H1 (cell line): ENCODE measurements at regions not wholly inside any gene's neighbourhood (a gene's known extent, or its start where the extent isn't known, plus 50 kb on each side); places are given as distances from the start of the nearest gene placed in this dataset.

Experiments
- CHD1 ChIP-seq: IDR thresholded peaks from 2 replicates; pipeline ENCODE4 v1.6.1; 2012; ENCODE audit warnings: low read depth, low read length, improper control_type of control experiment
- JUND ChIP-seq: IDR thresholded peaks from 2 replicates; pipeline ENCODE4 v1.6.1; 2011; ENCODE audit warnings: mild to moderate bottlenecking, improper control_type of control experiment, low read length
- SIN3A ChIP-seq, 2 experiments: IDR thresholded peaks in 1 of 2; conservative IDR thresholded peaks in 1 of 2; 2 replicates each; pipeline ENCODE4 v1.6.1; 2011 to 2012; ENCODE audit warnings: low read length in 2 of 2, improper control_type of control experiment in 1 of 2, low read depth in 1 of 2, mild to moderate bottlenecking in 1 of 2
- SP4 ChIP-seq: IDR thresholded peaks from 2 replicates; pipeline ENCODE4 v1.6.1; 2012; ENCODE audit warnings: low read length, inconsistent platforms
- USF2 ChIP-seq: IDR thresholded peaks from 2 replicates; pipeline ENCODE4 v1.6.1; 2011; ENCODE audit warnings: low read length, improper control_type of control experiment

GRCh38 chr7:3107228-3107763, 63.6 kb upstream of the CARD11 start (continued):
- TF ChIP-seq JUND (no peak), USF2 (no peak), SIN3A (conservative IDR thresholded peaks at IDR 0.05 in 1 of 2, IDR thresholded peaks at IDR 0.05 in 1 of 2; ENCODE audit: low read depth in 1 of 2, low read length in 2 of 2) (no peak), SP4 (no peak), CHD1 (no peak)
